NCI-H1417 treated with DMSO at 0.1 percent for 48 hours (cell line): ENCODE measurements at regions not wholly inside any gene's neighbourhood (a gene's known extent, or its start where the extent isn't known, plus 50 kb on each side); places are given as distances from the start of the nearest gene placed in this dataset.
"Not testable (repeated sequence)": the region's sequence is repeated elsewhere in the genome, so short reads cannot be mapped to it uniquely, and the experiment has no call there.

Source experiments
- DNase-seq: peaks from one replicate; lab custom pipeline; 2025; lab: John Stamatoyannopoulos, UW

GRCh38 chr16:80009971-80010659, 409.6 kb upstream of the MAF start:
- no peak for DNase-seq

GRCh38 chr16:80008857-80009256, 408.3 kb upstream of the MAF start:
- no peak for DNase-seq

- DNase-seq = no peak
Measured at GRCh38 chr16:80007231-80007630, 406.7 kb upstream of the MAF start.

GRCh38 chr16:80006241-80007215, 406.0 kb upstream of the MAF start:
- DNase-seq = no peak

- DNase-seq = no peak
Measured at GRCh38 chr16:80004113-80004512, 403.6 kb upstream of the MAF start.

- no peak for DNase-seq
Measured at GRCh38 chr16:80002261-80002660, 401.7 kb upstream of the MAF start.

GRCh38 chr16:79998143-79998542, 397.6 kb upstream of the MAF start:
- DNase-seq = no peak

- DNase-seq = no peak
Measured at GRCh38 chr16:79997257-79997656, 396.7 kb upstream of the MAF start.

GRCh38 chr16:79996321-79996720, 395.8 kb upstream of the MAF start:
- no peak for DNase-seq

GRCh38 chr16:79995315-79995714, 394.8 kb upstream of the MAF start:
- no peak for DNase-seq

- DNase-seq = no peak
Measured at GRCh38 chr16:79994418-79994817, 393.9 kb upstream of the MAF start.

- DNase-seq = no peak
Measured at GRCh38 chr16:79993629-79994209, 393.2 kb upstream of the MAF start.

- no peak for DNase-seq
Measured at GRCh38 chr16:79991969-79992368, 391.4 kb upstream of the MAF start.

GRCh38 chr16:79988721-79989220, 388.2 kb upstream of the MAF start:
- no peak for DNase-seq

- DNase-seq = no peak
Measured at GRCh38 chr16:79988089-79988488, 387.6 kb upstream of the MAF start.

GRCh38 chr16:79986352-79986751, 385.8 kb upstream of the MAF start:
- no peak for DNase-seq

- no peak for DNase-seq
Measured at GRCh38 chr16:79985606-79986005, 385.1 kb upstream of the MAF start.

GRCh38 chr16:79984149-79984548, 383.6 kb upstream of the MAF start:
- not testable (repeated sequence) for DNase-seq

- DNase-seq = no peak
Measured at GRCh38 chr16:79982862-79983261, 382.3 kb upstream of the MAF start.

- no peak for DNase-seq
Measured at GRCh38 chr16:79982361-79982760, 381.8 kb upstream of the MAF start.

GRCh38 chr16:79981814-79982213, 381.3 kb upstream of the MAF start:
- no peak for DNase-seq

GRCh38 chr16:79980650-79981521, 380.3 kb upstream of the MAF start:
- DNase-seq = no peak
